CD4-positive, alpha-beta T cell treated with Interleukin-4 for 4 hours (primary cell): ENCODE measurements at regions not wholly inside any gene's neighbourhood (a gene's known extent, or its start where the extent isn't known, plus 50 kb on each side); places are given as distances from the start of the nearest gene placed in this dataset.
"Not testable (repeated sequence)": the region's sequence is repeated elsewhere in the genome, so short reads cannot be mapped to it uniquely, and the experiment has no call there.

Experiments
- DNase-seq: peaks from one replicate; pipeline ENCODE4 v3.0.0-alpha.2; 2020

- no peak for DNase-seq
Measured at GRCh38 chr20:56773749-56774148, 144.6 kb downstream of the TFAP2C start.

DNA sequence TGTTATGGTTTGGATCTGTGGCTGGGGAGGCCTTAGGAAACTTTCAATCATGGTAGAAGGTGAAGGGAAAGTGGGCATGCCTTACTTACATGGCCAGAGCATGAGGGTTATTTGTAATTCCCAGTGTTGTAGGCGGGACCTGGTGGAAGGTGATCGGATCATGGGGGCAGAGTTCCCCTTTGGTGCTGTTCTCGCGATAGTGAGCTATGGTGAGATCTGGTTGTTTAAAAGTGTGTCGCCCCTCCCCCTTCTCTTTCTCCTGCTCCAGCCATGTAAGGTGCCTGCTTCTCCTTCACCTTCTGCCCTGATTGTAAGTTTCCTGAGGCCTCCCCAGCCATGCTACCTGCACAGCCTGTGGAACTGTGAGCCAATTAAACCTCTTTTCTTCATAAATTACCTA, 145.8 kb downstream of the TFAP2C start:
- no peak for DNase-seq

- no peak for DNase-seq
Measured at GRCh38 chr20:56776345-56776744, 147.2 kb downstream of the TFAP2C start.

DNA sequence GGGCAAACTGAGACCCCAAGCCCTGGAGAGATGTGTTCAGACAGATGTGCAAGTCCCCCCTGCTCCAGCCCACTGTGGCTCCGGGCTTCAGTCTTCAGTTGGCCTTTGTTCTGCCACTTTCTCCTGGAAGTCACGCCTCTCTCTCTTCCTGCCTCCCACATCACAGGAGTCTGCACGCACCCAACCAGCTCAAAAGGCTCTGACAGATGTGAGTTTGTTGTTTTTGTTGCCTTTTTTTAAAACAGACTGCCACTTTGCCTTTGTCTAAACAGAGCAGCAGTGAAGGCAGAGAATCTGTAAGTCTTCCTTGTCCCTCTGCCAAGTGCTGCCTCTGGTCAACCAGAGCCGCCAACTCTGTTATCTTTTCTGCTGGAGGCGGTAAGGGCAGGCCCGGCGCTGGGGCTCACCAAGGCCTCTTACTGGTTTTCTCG, 149.7 kb downstream of the TFAP2C start:
- no peak for DNase-seq

DNA sequence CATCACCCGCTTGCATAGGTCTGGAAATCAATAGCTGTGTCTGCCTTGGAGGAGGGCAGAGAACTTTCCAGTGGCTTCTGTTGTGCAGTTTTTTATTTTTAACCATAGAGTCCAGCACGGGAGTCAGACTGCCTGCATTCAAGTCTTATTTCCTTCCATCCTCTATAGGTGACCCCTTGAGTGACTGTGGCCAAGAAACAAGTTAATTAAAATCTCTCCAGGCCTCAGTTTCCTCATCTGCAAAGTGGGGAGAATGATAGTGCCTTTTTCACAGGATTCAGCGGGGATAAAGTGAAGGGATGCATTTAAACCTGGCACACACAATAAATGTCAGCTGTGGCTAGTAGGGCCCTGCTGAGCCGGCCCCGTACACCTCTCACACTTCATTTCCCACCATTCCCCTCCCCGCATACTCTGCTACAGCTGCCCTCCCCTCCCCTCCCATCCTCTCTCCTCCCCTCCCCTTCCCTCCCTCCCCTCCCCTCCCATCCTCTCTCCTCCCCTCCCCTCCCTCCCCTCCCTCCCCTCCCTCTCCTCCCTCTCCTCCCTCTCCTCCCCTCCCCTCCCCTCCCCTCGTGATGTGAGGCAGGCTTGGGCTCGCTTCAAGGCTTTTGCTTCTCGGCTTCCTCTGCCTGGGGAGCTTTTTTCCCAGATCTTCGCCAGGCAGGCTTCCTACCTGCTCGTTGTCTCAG, 150.5 kb downstream of the TFAP2C start:
- no peak for DNase-seq

GRCh38 chr20:56780266-56780665, 151.2 kb downstream of the TFAP2C start:
- no peak for DNase-seq

DNA sequence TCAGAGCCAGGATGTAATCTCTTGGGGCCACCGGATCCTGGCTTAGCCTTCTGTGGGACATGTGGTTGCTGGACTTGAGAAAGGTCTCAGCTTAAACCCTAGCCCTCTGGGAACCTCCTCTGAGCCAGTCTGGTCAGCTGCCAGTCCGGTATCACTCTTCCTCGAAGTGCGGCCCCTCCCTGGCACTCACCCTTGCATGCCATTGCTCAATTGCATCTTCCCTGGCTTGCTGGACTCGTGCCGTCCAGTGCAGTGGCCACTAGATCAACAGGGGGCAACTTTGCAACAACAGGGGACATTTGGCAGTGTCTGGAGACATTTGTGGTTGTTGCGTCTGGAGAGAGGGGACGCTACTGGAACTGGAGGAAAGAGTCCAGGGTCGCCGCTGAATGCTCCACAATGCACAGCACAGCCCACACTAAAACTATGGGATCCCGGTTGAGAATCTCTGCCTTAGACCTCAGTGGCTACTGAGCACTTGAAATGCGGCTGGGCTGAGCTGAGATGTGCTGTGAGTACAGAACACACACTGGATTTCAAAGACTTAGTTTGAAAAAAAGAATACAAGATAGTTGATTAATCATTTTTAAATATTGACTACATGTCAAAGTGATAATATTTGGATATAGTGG, 152.1 kb downstream of the TFAP2C start:
- no peak for DNase-seq

GRCh38 chr20:56781987-56782560, 153.0 kb downstream of the TFAP2C start:
- not testable (repeated sequence) for DNase-seq

DNA sequence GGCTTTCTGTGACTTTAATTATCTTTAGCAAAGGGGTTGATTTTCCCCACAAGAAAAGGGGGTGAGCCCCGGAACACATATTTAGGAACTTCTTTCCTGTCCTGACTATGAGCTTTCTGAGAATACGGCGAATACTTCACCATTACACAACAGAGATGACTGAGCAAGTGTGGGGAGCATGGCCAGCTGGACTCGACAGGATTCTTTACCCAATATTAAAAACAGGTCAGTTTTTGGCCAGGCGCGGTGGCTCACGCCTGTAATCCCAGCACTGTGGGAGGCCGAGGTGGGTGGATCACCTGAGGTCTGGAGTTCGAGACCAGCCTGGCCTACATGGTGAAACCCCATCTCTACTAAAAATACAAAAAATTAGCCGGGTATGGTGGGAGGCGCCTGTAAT, 153.7 kb downstream of the TFAP2C start:
- DNase-seq, result not testable (repeated sequence)

GRCh38 chr20:56783826-56784225, 154.7 kb downstream of the TFAP2C start:
- no peak for DNase-seq

DNA sequence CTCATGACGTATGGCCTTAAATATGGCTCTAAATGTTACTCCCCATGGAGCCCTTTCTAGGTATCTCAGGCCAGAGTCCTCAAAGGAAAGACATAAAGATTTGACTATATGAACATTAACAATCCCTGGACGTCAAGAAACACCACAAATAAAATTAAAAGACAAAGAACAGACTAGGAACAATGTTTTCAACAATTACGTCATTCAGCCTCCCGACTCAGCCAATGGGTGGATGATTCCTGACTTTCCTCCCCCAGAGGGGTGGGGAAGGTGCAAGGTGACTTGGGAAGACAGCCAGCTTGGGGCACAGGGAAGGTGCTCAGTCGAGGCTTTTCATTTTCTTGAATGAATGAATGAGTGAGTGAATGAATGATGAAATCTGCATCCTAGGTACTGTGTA, 157.4 kb downstream of the TFAP2C start:
- no peak for DNase-seq

GRCh38 chr20:56788041-56788670, 159.1 kb downstream of the TFAP2C start:
- DNase-seq, result no peak

GRCh38 chr20:56788671-56789610, 159.8 kb downstream of the TFAP2C start:
- DNase-seq, result no peak

DNA sequence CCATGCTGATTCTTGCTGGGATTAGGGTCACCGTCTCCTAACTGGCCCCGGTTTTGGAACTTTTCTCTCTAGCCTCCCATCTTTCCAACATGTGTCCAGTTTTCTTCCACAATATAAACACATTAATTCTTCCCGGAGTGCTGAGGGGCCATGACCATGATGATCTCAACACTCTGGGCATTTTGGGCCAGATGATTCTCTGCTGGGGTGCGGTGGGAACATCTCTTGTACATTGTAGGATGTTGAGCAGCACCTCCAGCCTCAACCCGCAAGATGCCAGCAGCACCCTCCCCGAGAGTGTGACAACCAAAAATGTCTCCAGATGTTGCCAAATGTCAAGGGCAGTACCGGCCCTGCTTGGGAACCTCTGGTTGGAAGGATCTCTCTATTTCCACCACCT, 164.8 kb downstream of the TFAP2C start:
- DNase-seq, result no peak

GRCh38 chr20:56795492-56795891, 166.4 kb downstream of the TFAP2C start:
- DNase-seq, result no peak

GRCh38 chr20:56796345-56796744, 167.2 kb downstream of the TFAP2C start:
- no peak for DNase-seq

DNA sequence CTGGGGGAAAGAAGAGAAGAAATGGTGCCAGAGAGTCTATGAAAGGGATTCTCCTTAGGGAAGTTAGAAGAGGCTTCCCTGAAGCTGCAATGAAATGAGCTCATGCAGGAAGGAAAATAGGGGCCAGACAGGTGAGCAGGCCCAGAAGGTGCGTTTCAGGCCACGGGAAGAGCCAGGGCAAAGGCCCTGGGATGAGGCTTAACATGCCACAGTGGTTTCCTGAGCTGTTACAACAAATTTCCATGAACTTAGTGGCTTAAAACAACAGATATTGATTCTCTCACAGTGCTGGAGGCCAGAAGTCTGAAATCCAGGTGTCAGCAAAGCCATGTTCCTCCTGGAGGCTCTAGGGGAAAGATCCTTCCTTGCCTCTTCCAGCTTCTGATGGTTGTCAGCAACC, 167.9 kb downstream of the TFAP2C start:
- no peak for DNase-seq

GRCh38 chr20:56798634-56799033, 169.5 kb downstream of the TFAP2C start:
- DNase-seq, result no peak

DNA sequence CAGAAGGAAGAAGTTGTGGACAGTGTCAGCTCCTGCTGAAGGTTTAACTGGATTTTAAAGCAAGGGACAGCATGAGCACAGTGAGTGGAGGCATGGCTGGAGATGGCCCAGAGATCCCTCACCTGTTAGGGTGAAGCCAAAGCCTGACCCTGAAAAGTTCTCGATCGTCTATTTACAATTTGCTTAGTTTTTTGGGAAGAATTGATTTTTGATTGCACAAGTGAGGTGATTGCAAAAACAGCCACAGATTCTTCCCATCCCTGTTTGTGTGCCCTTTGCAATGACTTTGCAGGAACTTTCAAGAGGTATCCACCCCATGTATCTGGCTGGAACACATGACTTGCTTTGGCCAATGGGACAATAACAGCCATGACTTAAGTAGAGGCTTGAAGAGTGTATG, 170.1 kb downstream of the TFAP2C start:
- no peak for DNase-seq

DNA sequence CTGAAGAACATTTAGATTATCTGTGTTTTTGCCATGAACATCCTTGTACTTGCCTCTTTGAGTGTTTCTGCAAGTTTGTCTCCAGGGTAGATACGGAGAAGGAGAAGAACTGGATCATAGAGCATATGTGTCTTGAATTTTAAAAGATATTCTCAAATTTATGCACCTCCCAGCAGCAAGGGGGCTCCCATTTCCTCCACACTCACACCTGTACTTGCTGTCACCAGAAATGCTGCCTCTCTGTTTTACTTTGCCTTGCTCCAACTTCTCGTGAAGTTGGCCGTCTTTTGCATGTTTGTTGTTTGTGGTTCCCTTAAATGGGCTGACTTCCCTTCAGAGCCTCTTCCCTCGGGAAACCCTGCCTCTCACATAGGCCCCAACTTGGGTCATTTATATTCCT, 171.0 kb downstream of the TFAP2C start:
- DNase-seq, result no peak

DNA sequence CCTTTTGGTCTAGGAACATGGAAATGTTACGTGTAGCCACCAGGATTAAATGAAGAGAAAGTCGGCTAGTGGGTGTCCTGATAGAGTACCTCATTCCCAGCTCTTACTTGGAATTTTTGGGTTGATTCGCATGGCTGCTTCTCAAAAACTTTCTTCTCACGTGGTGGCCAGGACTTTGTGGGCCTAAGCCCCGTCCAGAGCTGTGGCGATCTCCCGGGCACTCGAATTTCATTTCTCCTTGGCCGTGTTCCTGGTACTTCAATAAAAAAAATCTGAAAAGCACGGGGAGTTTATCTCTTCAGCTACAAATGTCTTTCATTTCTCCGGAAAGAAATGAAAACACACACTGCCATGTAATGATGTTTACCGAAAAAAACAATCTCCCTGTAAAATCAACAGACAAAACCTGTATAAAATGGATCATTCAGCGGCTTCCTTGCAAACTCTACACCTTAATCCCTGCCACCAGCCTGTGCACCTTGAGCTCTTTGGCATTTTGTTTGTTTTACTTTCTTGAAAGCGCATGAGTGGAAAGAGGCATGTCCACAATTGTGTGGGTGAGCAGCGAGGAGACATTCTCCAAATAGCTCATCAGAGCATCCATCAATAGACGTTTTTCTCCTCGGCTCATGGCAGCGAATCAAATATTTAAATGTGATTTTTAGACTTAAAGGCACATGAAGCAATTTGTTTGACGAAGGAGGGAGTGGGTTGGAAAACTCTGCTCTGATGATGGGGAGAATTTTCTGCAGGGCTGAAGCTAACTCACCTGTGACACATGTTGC, 173.1 kb downstream of the TFAP2C start:
- DNase-seq, result no peak

- DNase-seq, result no peak
Measured at GRCh38 chr20:56802805-56803204, 173.7 kb downstream of the TFAP2C start.
